H1 (cell line): ENCODE measurements at regions not wholly inside any gene's neighbourhood (a gene's known extent, or its start where the extent isn't known, plus 50 kb on each side); places are given as distances from the start of the nearest gene placed in this dataset.

Experiments
- CTBP2 ChIP-seq: IDR thresholded peaks from 2 replicates; pipeline ENCODE4 v1.7.0; 2011; ENCODE audit warnings: borderline replicate concordance, mild to moderate bottlenecking, moderate library complexity, mixed read lengths, low read length; ENCODE audit not compliant: insufficient read depth, insufficient read length
- HDAC6 ChIP-seq: IDR thresholded peaks from one replicate; pipeline ENCODE4 v1.7.1; 2012; ENCODE audit warnings: low read depth, mild to moderate bottlenecking, inconsistent platforms, low read length, moderate library complexity
- NANOG ChIP-seq: IDR thresholded peaks from 2 replicates; pipeline ENCODE4 v1.6.1; 2011; ENCODE audit warnings: low read length, low read depth, mild to moderate bottlenecking, inconsistent platforms; ENCODE audit not compliant: insufficient read depth, poor library complexity, severe bottlenecking

DNA sequence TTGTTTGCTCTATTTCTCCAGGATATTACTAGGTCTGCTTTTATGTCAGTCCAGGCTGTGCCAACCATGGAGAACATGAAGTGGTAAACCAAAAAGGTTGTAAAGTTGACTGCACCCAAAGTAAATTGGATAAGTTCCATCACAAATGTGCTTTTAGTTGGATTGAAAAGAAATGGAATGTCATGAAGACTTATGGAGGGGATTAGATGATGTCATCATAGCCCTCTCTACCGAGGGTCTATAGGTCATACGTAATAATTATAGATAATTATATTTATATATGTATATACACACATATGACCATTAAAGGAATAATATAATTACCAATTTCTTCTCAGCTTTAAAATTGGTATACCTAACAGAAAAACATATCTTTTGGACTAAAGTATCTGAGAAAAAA, 714.9 kb downstream of the NOVA1 start (continued):
- TF ChIP-seq CTBP2 (no peak), NANOG (no peak), HDAC6 (no peak)
- TF ChIP-seq, all 59 proteins: peak for 0
